SKM-1 (cell line): ENCODE measurements at regions not wholly inside any gene's neighbourhood (a gene's known extent, or its start where the extent isn't known, plus 50 kb on each side); places are given as distances from the start of the nearest gene placed in this dataset.
"Not testable (repeated sequence)": the region's sequence is repeated elsewhere in the genome, so short reads cannot be mapped to it uniquely, and the experiment has no call there.

ENCODE experiments used
- DNase-seq: peaks from one replicate; lab custom pipeline; 2025; ENCODE audit not compliant: unreplicated experiment; lab: John Stamatoyannopoulos, UW

GRCh38 chrX:116285501-116285900 lies 115.0 kb downstream of the AGTR2 start:
- DNase-seq, result no peak

- no peak for DNase-seq
Measured at GRCh38 chrX:116289592-116289991, 119.0 kb downstream of the AGTR2 start.

DNA sequence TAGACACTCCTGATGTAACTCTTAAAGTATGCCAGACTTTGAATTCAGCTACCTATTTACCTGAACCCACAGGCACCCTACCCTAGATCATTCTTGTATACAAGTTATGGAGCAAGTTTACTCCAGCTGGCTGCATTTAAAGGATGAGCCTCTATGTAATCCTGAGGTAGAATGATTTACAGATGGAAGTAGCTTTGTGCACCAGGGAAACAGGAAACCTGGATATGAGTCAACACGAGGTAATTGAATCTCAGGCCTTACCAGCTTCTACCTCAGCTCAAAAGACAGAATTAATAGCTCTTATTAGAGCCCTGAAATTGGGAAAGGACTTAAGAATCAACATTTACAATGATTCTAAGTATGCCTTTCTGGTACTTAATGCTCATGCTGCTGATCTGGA lies 119.8 kb downstream of the AGTR2 start:
- no peak for DNase-seq

- no peak for DNase-seq
Measured at GRCh38 chrX:116292183-116292582, 121.6 kb downstream of the AGTR2 start.

GRCh38 chrX:116298956-116299355 lies 128.4 kb downstream of the AGTR2 start:
- no peak for DNase-seq

DNA sequence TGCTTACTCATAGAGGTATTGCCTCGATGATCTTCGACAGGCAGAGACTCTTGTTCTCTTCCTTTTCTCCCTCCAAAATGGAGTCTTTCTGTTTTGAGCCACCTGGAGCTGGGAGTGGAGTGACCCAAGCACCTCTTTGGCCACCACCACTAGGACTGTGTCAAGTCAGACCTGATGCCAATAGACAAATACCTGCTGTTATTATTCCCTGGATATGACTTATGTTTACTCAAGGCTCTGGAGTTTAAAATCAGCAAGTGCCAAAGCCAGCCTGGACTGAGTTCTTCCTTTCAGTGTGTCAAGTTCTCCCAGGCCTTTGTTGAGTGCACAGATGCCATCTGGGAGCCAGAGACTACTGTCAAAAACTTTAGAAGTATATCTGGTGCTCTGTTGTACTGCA lies 130.2 kb upstream of the SLC6A14 start:
- no peak for DNase-seq

GRCh38 chrX:116317409-116317808 lies 119.0 kb upstream of the SLC6A14 start:
- no peak for DNase-seq

DNA sequence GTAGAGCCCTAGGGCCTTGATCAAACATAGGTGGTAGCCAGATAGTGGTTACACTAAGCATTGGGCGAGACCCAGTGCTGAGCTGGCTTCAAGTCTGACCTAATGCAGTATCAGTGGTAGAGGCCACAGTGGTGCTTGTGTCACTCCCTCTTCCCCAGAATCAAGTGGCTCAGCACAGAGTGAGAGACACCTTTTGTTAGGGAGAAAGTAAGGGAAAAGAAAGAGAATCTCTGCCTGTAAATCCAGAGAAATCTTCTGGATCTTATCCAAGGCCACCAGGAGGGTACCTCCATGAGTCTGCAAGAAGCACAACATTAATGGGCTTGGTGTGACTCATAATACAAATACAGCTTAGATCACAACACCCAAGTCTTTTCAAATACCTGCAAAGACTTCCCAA lies 117.7 kb upstream of the SLC6A14 start:
- no peak for DNase-seq

DNA sequence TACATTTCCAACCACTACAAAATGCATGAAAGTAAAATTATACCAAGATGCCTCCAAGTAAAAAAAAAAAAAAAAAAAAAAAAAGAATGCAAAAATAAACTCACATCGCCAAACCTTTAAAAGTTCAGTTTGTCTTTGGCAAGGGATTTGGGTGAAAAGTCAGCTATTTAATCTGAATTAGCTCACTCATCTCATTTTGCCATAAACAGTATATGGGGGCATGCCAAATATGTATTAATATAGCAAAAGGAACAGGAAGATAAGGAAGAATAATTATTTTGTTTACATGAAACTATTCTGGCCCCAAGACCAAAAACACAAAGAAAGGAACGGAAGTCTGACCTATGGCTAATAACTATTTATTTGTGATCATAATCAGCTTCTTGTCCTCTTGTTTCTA lies 114.7 kb upstream of the SLC6A14 start:
- no peak for DNase-seq

- DNase-seq, result not testable (repeated sequence)
Measured at GRCh38 chrX:116332026-116332425, 104.4 kb upstream of the SLC6A14 start.

GRCh38 chrX:116334797-116335196 lies 101.6 kb upstream of the SLC6A14 start:
- not testable (repeated sequence) for DNase-seq

DNA sequence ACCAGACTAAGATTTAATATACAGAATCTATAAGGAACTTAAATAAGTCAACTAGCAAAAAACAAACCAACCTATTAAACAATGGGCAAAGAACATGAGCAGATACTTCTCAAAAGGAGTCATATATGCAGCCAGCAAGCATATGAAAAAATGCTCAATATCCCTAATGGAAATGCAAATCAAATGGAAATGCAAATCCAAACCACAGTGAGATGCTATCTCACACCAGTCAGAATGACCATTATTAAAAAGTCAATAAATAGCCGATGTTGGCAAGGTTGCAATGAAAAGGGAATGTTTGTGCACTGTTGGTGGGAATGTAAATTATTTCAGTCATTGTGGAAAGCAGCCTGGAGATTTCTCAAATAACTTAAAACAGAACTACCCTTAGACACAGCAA lies 97.0 kb upstream of the SLC6A14 start:
- no peak for DNase-seq

GRCh38 chrX:116342903-116343302 lies 93.5 kb upstream of the SLC6A14 start:
- DNase-seq, result no peak

- no peak for DNase-seq
Measured at GRCh38 chrX:116345958-116346357, 90.4 kb upstream of the SLC6A14 start.

GRCh38 chrX:116357329-116357728 lies 79.1 kb upstream of the SLC6A14 start:
- DNase-seq, result peak; percentile 0

DNA sequence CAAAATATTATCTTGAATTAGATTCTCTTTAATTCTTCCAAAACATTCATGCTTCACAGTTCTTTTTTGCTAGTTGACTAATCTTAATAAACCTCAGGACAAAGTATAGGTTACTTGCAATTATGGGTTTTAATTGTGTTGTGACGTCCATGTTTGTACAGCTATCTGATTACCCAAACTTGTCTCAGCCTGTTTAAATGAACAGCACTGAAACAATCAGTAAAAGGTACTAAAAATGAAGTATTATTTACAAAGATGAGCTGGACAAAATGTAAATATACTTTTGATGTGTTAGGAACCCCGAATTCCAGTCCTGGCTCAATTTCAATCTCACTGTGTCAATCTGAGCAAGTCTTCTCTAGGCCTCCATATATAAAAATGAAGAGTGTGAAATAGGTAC lies 57.4 kb upstream of the SLC6A14 start:
- no peak for DNase-seq

GRCh38 chrX:116379854-116380253 lies 56.6 kb upstream of the SLC6A14 start:
- DNase-seq, result no peak

- DNase-seq, result no peak
Measured at GRCh38 chrX:116384406-116384954, 51.9 kb upstream of the SLC6A14 start.
